ENCODE measurements at regions not wholly inside any gene's neighbourhood (a gene's known extent, or its start where the extent isn't known, plus 50 kb on each side); places are given as distances from the start of the nearest gene placed in this dataset.

GRCh38 chr2:134143568-134143967, 110.3 kb upstream of the MGAT5 start:
- Mint-ChIP-seq H3K4me3 (no peak overlapping the region), H3K36me3 (ENCODE audit: low read depth) (peaks cover 38% of the 10 kb centered on the region), H3K9me3 (no peaks in the 10 kb centered on the region), H3K27me3 (ENCODE audit: insufficient read depth) (peaks cover 3% of the 10 kb centered on the region), H3K27ac (peak overlapping the region; percentile 71), H3K4me1 (ENCODE audit: low read depth) (peaks cover 94% of the 10 kb centered on the region)
- DNase-seq, result no peak
- TF ChIP-seq, protein P1, sequence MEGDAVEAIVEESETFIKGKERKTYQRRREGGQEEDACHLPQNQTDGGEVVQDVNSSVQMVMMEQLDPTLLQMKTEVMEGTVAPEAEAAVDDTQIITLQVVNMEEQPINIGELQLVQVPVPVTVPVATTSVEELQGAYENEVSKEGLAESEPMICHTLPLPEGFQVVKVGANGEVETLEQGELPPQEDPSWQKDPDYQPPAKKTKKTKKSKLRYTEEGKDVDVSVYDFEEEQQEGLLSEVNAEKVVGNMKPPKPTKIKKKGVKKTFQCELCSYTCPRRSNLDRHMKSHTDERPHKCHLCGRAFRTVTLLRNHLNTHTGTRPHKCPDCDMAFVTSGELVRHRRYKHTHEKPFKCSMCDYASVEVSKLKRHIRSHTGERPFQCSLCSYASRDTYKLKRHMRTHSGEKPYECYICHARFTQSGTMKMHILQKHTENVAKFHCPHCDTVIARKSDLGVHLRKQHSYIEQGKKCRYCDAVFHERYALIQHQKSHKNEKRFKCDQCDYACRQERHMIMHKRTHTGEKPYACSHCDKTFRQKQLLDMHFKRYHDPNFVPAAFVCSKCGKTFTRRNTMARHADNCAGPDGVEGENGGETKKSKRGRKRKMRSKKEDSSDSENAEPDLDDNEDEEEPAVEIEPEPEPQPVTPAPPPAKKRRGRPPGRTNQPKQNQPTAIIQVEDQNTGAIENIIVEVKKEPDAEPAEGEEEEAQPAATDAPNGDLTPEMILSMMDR (IDR thresholded peaks at IDR 0.05), result no peak

GRCh38 chr2:134144081-134144596, 109.7 kb upstream of the MGAT5 start:
- Mint-ChIP-seq H3K4me3 (no peak overlapping the region), H3K36me3 (ENCODE audit: low read depth) (peaks cover 38% of the 10 kb centered on the region), H3K4me1 (ENCODE audit: low read depth) (peaks cover 92% of the 10 kb centered on the region), H3K27me3 (ENCODE audit: insufficient read depth) (peaks cover 3% of the 10 kb centered on the region), H3K9me3 (no peaks in the 10 kb centered on the region), H3K27ac (peak overlapping the region; percentile 71)
- DNase-seq, result no peak
- TF ChIP-seq, protein P1 (IDR thresholded peaks at IDR 0.05), result no peak

DNA sequence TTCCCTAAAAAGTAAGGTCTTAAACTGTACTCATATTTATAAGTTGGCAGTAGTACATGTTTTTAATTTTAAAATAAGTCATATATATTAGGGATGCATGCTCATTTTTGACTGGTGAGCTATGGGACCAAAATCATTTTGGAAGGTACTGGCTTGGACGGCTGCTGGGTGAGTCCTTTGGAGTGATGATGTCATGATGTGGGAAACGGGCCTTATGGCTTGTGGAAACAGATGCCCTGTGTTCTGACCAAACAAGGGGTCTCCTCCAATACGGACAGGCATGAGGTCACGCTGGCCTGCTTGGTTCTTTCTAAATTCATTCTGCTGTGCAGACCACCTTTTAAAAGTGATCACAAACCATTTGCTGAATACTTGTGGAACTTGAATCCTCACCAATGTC, 109.2 kb upstream of the MGAT5 start:
- H3K4me1 Mint-ChIP-seq (ENCODE audit: low read depth), result peaks cover 93% of the 10 kb centered on the region
- no peaks in the 10 kb centered on the region for H3K9me3 Mint-ChIP-seq
- no peak for DNase-seq
- H3K27ac Mint-ChIP-seq, result no peak overlapping the region
- TF ChIP-seq, protein P1 (IDR thresholded peaks at IDR 0.05), result no peak
- peaks cover 41% of the 10 kb centered on the region for H3K36me3 Mint-ChIP-seq (ENCODE audit: low read depth)
- H3K27me3 Mint-ChIP-seq (ENCODE audit: insufficient read depth), result peaks cover 3% of the 10 kb centered on the region
- no peak overlapping the region for H3K4me3 Mint-ChIP-seq

DNA sequence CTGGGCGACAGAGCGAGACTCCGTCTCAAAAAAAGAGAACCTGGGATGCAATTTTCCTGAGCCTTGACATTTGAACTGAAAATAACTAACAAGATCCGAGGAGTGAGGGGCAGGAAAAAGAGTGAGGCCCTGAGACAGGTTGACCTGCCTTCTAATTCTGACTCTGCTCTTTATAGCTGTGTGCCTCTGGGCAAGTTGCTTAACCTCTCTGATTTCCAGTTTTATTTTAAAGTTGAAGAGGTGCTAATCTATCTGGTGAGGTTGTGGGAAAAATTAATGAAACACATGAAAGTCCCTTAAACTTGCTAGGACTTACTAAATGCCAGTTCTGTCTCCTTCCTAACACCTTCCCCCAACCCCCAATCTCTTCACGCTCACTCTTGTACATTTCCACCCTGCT, 108.4 kb upstream of the MGAT5 start:
- peak overlapping the region; percentile 77 for H3K27ac Mint-ChIP-seq

DNA sequence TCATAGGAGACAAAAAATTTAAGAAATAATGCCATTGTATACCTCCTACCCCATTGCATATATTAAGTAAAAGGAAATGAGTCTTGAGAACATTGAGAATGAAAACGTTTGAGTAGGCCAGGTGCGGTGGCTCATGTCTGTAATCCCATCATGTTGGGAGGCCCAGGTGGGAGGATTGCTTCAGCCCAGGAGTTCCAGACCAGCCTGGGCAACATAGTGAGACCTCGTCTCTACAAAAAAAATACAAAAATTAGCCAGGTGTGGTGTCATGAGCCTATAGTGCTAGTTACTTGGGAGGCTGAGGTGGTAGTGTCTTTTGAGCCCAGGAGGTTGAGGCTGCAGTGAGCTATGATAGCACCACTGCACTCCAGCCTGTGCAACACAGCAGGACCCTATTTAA, 107.7 kb upstream of the MGAT5 start:
- Mint-ChIP-seq H3K4me1 (ENCODE audit: low read depth) (peaks cover 80% of the 10 kb centered on the region), H3K27ac (peak overlapping the region; percentile 77), H3K36me3 (ENCODE audit: low read depth) (peaks cover 38% of the 10 kb centered on the region)

More for the DNA sequence above, 108.4 kb upstream of the MGAT5 start:
- peaks cover 87% of the 10 kb centered on the region for H3K4me1 Mint-ChIP-seq (ENCODE audit: low read depth)
- H3K9me3 Mint-ChIP-seq, result no peaks in the 10 kb centered on the region
- no peak for DNase-seq
- TF ChIP-seq, protein P1 (IDR thresholded peaks at IDR 0.05), result no peak
- H3K27me3 Mint-ChIP-seq (ENCODE audit: insufficient read depth), result peaks cover 3% of the 10 kb centered on the region
- H3K4me3 Mint-ChIP-seq, result no peak overlapping the region
- H3K36me3 Mint-ChIP-seq (ENCODE audit: low read depth), result peaks cover 38% of the 10 kb centered on the region

More for the DNA sequence above, 107.7 kb upstream of the MGAT5 start:
- Mint-ChIP-seq H3K9me3 (no peaks in the 10 kb centered on the region), H3K4me3 (no peak overlapping the region), H3K27me3 (ENCODE audit: insufficient read depth) (peaks cover 3% of the 10 kb centered on the region)
- TF ChIP-seq, protein P1 (IDR thresholded peaks at IDR 0.05), result no peak
- no peak for DNase-seq
